PC-3 (cell line): ENCODE measurements at regions not wholly inside any gene's neighbourhood (a gene's known extent, or its start where the extent isn't known, plus 50 kb on each side); places are given as distances from the start of the nearest gene placed in this dataset.

Experiments
- EZH2 ChIP-seq: fragments of 300-600 bp; sonication (generic); IDR thresholded peaks from one replicate; pipeline ENCODE4 v1.6.1; 2017; ENCODE audit warnings: antibody characterized with exemption, mild to moderate bottlenecking, low read length; ENCODE audit not compliant: unreplicated experiment
- EZH2phosphoT487 ChIP-seq: fragments of 300-600 bp; sonication (generic); IDR thresholded peaks from 2 replicates; pipeline ENCODE4 v1.6.1; 2018; ENCODE audit warnings: mild to moderate bottlenecking, antibody characterized with exemption, low read length, borderline replicate concordance
- TF ChIP-seq, protein P1 (sequence below): fragments of 300-600 bp; sonication (generic); conservative IDR thresholded peaks from 2 replicates; pipeline ENCODE4 v1.5.1; 2017; ENCODE audit warnings: antibody characterized with exemption, low read depth, mild to moderate bottlenecking, low read length

DNA sequence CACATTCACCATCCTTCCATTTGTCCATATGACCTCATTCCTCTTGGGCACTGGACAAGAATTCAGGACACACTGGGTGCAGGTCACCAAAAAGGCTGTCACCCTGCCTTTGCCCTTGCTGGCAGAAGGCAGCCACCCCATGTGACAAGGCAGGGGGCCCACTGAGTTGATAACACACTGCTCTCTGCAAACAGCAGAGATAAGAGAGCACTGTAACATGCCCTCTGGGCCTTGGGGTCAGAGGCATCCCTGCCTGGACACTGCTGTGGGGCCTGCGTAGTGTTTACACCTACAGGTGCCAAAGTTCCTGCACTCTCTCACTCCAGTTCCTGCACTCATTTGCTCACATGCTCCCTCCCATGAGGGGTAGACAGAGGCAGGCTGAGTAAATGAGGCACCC, 344.7 kb upstream of the TCF4 start:
- TF ChIP-seq, protein P1, sequence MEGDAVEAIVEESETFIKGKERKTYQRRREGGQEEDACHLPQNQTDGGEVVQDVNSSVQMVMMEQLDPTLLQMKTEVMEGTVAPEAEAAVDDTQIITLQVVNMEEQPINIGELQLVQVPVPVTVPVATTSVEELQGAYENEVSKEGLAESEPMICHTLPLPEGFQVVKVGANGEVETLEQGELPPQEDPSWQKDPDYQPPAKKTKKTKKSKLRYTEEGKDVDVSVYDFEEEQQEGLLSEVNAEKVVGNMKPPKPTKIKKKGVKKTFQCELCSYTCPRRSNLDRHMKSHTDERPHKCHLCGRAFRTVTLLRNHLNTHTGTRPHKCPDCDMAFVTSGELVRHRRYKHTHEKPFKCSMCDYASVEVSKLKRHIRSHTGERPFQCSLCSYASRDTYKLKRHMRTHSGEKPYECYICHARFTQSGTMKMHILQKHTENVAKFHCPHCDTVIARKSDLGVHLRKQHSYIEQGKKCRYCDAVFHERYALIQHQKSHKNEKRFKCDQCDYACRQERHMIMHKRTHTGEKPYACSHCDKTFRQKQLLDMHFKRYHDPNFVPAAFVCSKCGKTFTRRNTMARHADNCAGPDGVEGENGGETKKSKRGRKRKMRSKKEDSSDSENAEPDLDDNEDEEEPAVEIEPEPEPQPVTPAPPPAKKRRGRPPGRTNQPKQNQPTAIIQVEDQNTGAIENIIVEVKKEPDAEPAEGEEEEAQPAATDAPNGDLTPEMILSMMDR, result no peak
- TF ChIP-seq EZH2 (no peak), EZH2phosphoT487 (no peak)
